Dermis blood vessel endothelial cell (primary cell): ENCODE measurements at regions not wholly inside any gene's neighbourhood (a gene's known extent, or its start where the extent isn't known, plus 50 kb on each side); places are given as distances from the start of the nearest gene placed in this dataset.
"Not testable (repeated sequence)": the region's sequence is repeated elsewhere in the genome, so short reads cannot be mapped to it uniquely, and the experiment has no call there.

Source experiments
- DNase-seq: peaks from one replicate; pipeline ENCODE4 v3.0.0; 2010

GRCh38 chr2:129354631-129355030 lies 624.8 kb upstream of the RAB6C start:
- no peak for DNase-seq

GRCh38 chr2:129361688-129362087 lies 617.8 kb upstream of the RAB6C start:
- DNase-seq, result no peak

- no peak for DNase-seq
These were observed 613.2 kb upstream of the RAB6C start for GRCh38 chr2:129366263-129366662.

GRCh38 chr2:129367107-129367506 lies 612.4 kb upstream of the RAB6C start:
- no peak for DNase-seq

GRCh38 chr2:129369437-129369836 lies 610.0 kb upstream of the RAB6C start:
- DNase-seq, result no peak

- no peak for DNase-seq
These were observed 605.0 kb upstream of the RAB6C start for GRCh38 chr2:129374452-129374851.

- no peak for DNase-seq
These were observed 603.6 kb upstream of the RAB6C start for GRCh38 chr2:129375632-129376425.

- no peak for DNase-seq
These were observed 602.9 kb upstream of the RAB6C start for GRCh38 chr2:129376426-129377077.

- DNase-seq, result no peak
These were observed 602.4 kb upstream of the RAB6C start for GRCh38 chr2:129377078-129377469.

- no peak for DNase-seq
These were observed 601.3 kb upstream of the RAB6C start for GRCh38 chr2:129378186-129378585.

GRCh38 chr2:129379411-129379810 lies 600.1 kb upstream of the RAB6C start:
- DNase-seq, result no peak

- DNase-seq, result no peak
These were observed 597.7 kb upstream of the RAB6C start for GRCh38 chr2:129381789-129382188.

GRCh38 chr2:129388870-129389269 lies 590.6 kb upstream of the RAB6C start:
- DNase-seq, result no peak

- DNase-seq, result no peak
These were observed 585.6 kb upstream of the RAB6C start for GRCh38 chr2:129393816-129394215.

GRCh38 chr2:129396980-129397599 lies 582.4 kb upstream of the RAB6C start:
- no peak for DNase-seq

- DNase-seq, result no peak
These were observed 578.6 kb upstream of the RAB6C start for GRCh38 chr2:129400826-129401225.

GRCh38 chr2:129402076-129402475 lies 577.4 kb upstream of the RAB6C start:
- DNase-seq, result no peak

- DNase-seq, result no peak
These were observed 575.3 kb upstream of the RAB6C start for GRCh38 chr2:129404000-129404685.

- no peak for DNase-seq
These were observed 570.9 kb upstream of the RAB6C start for GRCh38 chr2:129408570-129408969.

GRCh38 chr2:129417041-129417440 lies 562.4 kb upstream of the RAB6C start:
- DNase-seq, result not testable (repeated sequence)

GRCh38 chr2:129422028-129422427 lies 557.4 kb upstream of the RAB6C start:
- DNase-seq, result no peak

- no peak for DNase-seq
These were observed 551.3 kb upstream of the RAB6C start for GRCh38 chr2:129428086-129428660.

GRCh38 chr2:129430911-129431310 lies 548.6 kb upstream of the RAB6C start:
- DNase-seq, result no peak
